Right lobe of liver (tissue), 4 donors: ENCODE measurements at regions not wholly inside any gene's neighbourhood (a gene's known extent, or its start where the extent isn't known, plus 50 kb on each side); places are given as distances from the start of the nearest gene placed in this dataset.

Source experiments
- CTCF ChIP-seq, 4 donors: fragments of 200-600 bp in 3 of 4; fragments of 450-650 bp in 1 of 4; IDR thresholded peaks; one replicate each; pipeline versions ENCODE4 v1.5.1 to v1.8.0; 2016 to 2022; ENCODE audit warnings: antibody characterized with exemption in 4 of 4, mild to moderate bottlenecking in 2 of 4
- POLR2A ChIP-seq: fragments of 450-650 bp; IDR thresholded peaks from one replicate; pipeline ENCODE4 v1.6.1; 2017; ENCODE audit warnings: antibody characterized with exemption, mild to moderate bottlenecking
- donor health status: DM: no; HTN: no; CAD: no.
- donor health status: DM: no; HTN: no; CAD: no.
- donor health status: DM: no; HTN: yes; CAD: no.

- TF ChIP-seq CTCF (IDR thresholded peaks at IDR 0.05) (no peak), POLR2A (no peak)
Observed at GRCh38 chr6:159324596-159324995, 155.4 kb downstream of the FNDC1 start.
